GM12872 (cell line): ENCODE measurements at regions not wholly inside any gene's neighbourhood (a gene's known extent, or its start where the extent isn't known, plus 50 kb on each side); places are given as distances from the start of the nearest gene placed in this dataset.

Experiments
- CTCF ChIP-seq: IDR thresholded peaks from 3 replicates; pipeline ENCODE4 v1.5.1; 2011; ENCODE audit warnings: low read depth, mild to moderate bottlenecking, low read length, moderate library complexity; ENCODE audit not compliant: insufficient read depth

GRCh38 chr12:28759333-28759732 is 389.7 kb upstream of the FAR2 start:
- TF ChIP-seq CTCF, result no peak

GRCh38 chr12:28766398-28766797 is 382.7 kb upstream of the FAR2 start:
- no peak for TF ChIP-seq CTCF

- no peak for TF ChIP-seq CTCF
Observed at GRCh38 chr12:28767836-28768348, 381.2 kb upstream of the FAR2 start.

- no peak for TF ChIP-seq CTCF
Observed at GRCh38 chr12:28770322-28770721, 378.8 kb upstream of the FAR2 start.

- TF ChIP-seq CTCF, result no peak
Observed at GRCh38 chr12:28771968-28772367, 377.1 kb upstream of the FAR2 start.

- no peak for TF ChIP-seq CTCF
Observed at GRCh38 chr12:28775556-28775955, 373.5 kb upstream of the FAR2 start.

GRCh38 chr12:28776220-28776619 is 372.9 kb upstream of the FAR2 start:
- TF ChIP-seq CTCF, result no peak
